Activated naive CD4-positive, alpha-beta T cell treated with anti-CD3 and anti-CD28 coated beads, Interleukin-2, amount 10 ng/mL, durations not matched to agents 7 days and 5 days (primary cell): ENCODE measurements at regions not wholly inside any gene's neighbourhood (a gene's known extent, or its start where the extent isn't known, plus 50 kb on each side); places are given as distances from the start of the nearest gene placed in this dataset.

Experiments
- CTCF ChIA-PET: fragments of 350-600 bp; sonication (Branson Sonifier 250); formaldehyde crosslinking; loops from one replicate; lab custom pipeline; 2021; ENCODE audit warnings: antibody characterized with exemption; lab: Charles Lee
- DNase-seq: peaks from one replicate; pipeline ENCODE4 v3.0.0-alpha.2; 2020
- H3K27ac Mint-ChIP-seq: one replicate; pipeline ENCODE4 v1.8.0; 2021; ENCODE audit warnings: mild to moderate bottlenecking, moderate library complexity, mixed read lengths
- H3K27me3 Mint-ChIP-seq: one replicate; pipeline ENCODE4 v1.8.0; 2021; ENCODE audit warnings: mild to moderate bottlenecking, mixed read lengths
- H3K36me3 Mint-ChIP-seq: one replicate; pipeline ENCODE4 v1.8.0; 2021; ENCODE audit warnings: mixed read lengths
- H3K4me1 Mint-ChIP-seq: one replicate; pipeline ENCODE4 v1.8.0; 2021; ENCODE audit warnings: mixed read lengths
- H3K4me3 Mint-ChIP-seq: one replicate; pipeline ENCODE4 v1.8.0; 2021; ENCODE audit warnings: mild to moderate bottlenecking, moderate library complexity, mixed read lengths
- H3K9me3 Mint-ChIP-seq: one replicate; pipeline ENCODE4 v1.8.0; 2021; ENCODE audit warnings: mixed read lengths

- DNase-seq: no peak
- Mint-ChIP-seq H3K9me3 (no peaks in the 10 kb centered on the region), H3K4me1 (no peaks in the 10 kb centered on the region), H3K4me3 (no peak overlapping the region), H3K27ac (no peak overlapping the region), H3K27me3 (no peaks in the 10 kb centered on the region), H3K36me3 (no peaks in the 10 kb centered on the region)
- CTCF ChIA-PET: no interaction called here
Measured at GRCh38 chr2:165033402-165033801, 78.1 kb upstream of the SLC38A11 start.

GRCh38 chr2:165032559-165032958 lies 77.2 kb upstream of the SLC38A11 start:
- DNase-seq: no peak
- no peaks in the 10 kb centered on the region for H3K4me1 Mint-ChIP-seq
- no peak overlapping the region for H3K27ac Mint-ChIP-seq
- CTCF ChIA-PET: no interaction called here
- no peaks in the 10 kb centered on the region for H3K9me3 Mint-ChIP-seq
- H3K4me3 Mint-ChIP-seq: no peak overlapping the region
- no peaks in the 10 kb centered on the region for H3K36me3 Mint-ChIP-seq
- no peaks in the 10 kb centered on the region for H3K27me3 Mint-ChIP-seq

- Mint-ChIP-seq H3K27ac (no peak overlapping the region), H3K36me3 (no peaks in the 10 kb centered on the region)
- no peak for DNase-seq
Measured at GRCh38 chr2:165024199-165024598, 68.9 kb upstream of the SLC38A11 start.

GRCh38 chr2:165022781-165023180 lies 67.5 kb upstream of the SLC38A11 start:
- Mint-ChIP-seq H3K36me3 (no peaks in the 10 kb centered on the region), H3K27me3 (no peaks in the 10 kb centered on the region), H3K4me1 (no peaks in the 10 kb centered on the region), H3K4me3 (no peak overlapping the region), H3K9me3 (no peaks in the 10 kb centered on the region), H3K27ac (no peak overlapping the region)
- no peak for DNase-seq
- CTCF ChIA-PET: no interaction called here

More at GRCh38 chr2:165024199-165024598, 68.9 kb upstream of the SLC38A11 start:
- H3K27me3 Mint-ChIP-seq: no peaks in the 10 kb centered on the region
- CTCF ChIA-PET: no interaction called here
- H3K9me3 Mint-ChIP-seq: no peaks in the 10 kb centered on the region
- no peaks in the 10 kb centered on the region for H3K4me1 Mint-ChIP-seq
- no peak overlapping the region for H3K4me3 Mint-ChIP-seq

GRCh38 chr2:165017966-165018596 lies 62.8 kb upstream of the SLC38A11 start:
- Mint-ChIP-seq H3K4me1 (no peaks in the 10 kb centered on the region), H3K36me3 (no peaks in the 10 kb centered on the region), H3K27ac (no peak overlapping the region), H3K27me3 (no peaks in the 10 kb centered on the region), H3K9me3 (no peaks in the 10 kb centered on the region), H3K4me3 (no peak overlapping the region)
- no peak for DNase-seq
- CTCF ChIA-PET: interaction anchor here (0.7 to 1.2 kb wide), 3 partner anchors 9 to 186 kb away, joined by 3 to 9 read pairs (median 4); partner anchors contain the start of gene SCN3A

- H3K27me3 Mint-ChIP-seq: no peaks in the 10 kb centered on the region
- no peak overlapping the region for H3K27ac Mint-ChIP-seq
- H3K4me3 Mint-ChIP-seq: no peak overlapping the region
- H3K4me1 Mint-ChIP-seq: no peaks in the 10 kb centered on the region
- DNase-seq: no peak
- no peaks in the 10 kb centered on the region for H3K9me3 Mint-ChIP-seq
- CTCF ChIA-PET: interaction anchor here (0.8 to 1.9 kb wide), 9 partner anchors 10 to 1106 kb away, joined by 3 to 10 read pairs (median 4); partner anchors contain the start of gene SCN3A
- H3K36me3 Mint-ChIP-seq: no peaks in the 10 kb centered on the region
Measured at GRCh38 chr2:165016772-165017411, 61.6 kb upstream of the SLC38A11 start.

GRCh38 chr2:165015052-165015642 lies 59.8 kb upstream of the SLC38A11 start:
- no peaks in the 10 kb centered on the region for H3K4me1 Mint-ChIP-seq
- no peaks in the 10 kb centered on the region for H3K36me3 Mint-ChIP-seq
- H3K4me3 Mint-ChIP-seq: no peak overlapping the region
- no peaks in the 10 kb centered on the region for H3K27me3 Mint-ChIP-seq
- peak; percentile 66 for DNase-seq
- CTCF ChIA-PET: interaction anchor here (0.8 to 1.8 kb wide), 9 partner anchors 12 to 859 kb away, joined by 3 to 7 read pairs (median 4); no protein-coding TSS in a partner anchor
- H3K27ac Mint-ChIP-seq: no peak overlapping the region
- H3K9me3 Mint-ChIP-seq: no peaks in the 10 kb centered on the region

GRCh38 chr2:165013944-165014619 lies 58.8 kb upstream of the SLC38A11 start:
- no peak overlapping the region for H3K4me3 Mint-ChIP-seq
- no peaks in the 10 kb centered on the region for H3K36me3 Mint-ChIP-seq
- H3K27ac Mint-ChIP-seq: no peak overlapping the region

GRCh38 chr2:165011199-165011598 lies 55.9 kb upstream of the SLC38A11 start:
- H3K36me3 Mint-ChIP-seq: no peaks in the 10 kb centered on the region
- CTCF ChIA-PET: no interaction called here
- H3K27me3 Mint-ChIP-seq: peaks cover 2% of the 10 kb centered on the region
- no peak overlapping the region for H3K4me3 Mint-ChIP-seq
- no peaks in the 10 kb centered on the region for H3K9me3 Mint-ChIP-seq
- H3K4me1 Mint-ChIP-seq: no peaks in the 10 kb centered on the region
- no peak overlapping the region for H3K27ac Mint-ChIP-seq
- DNase-seq: no peak

More at GRCh38 chr2:165013944-165014619, 58.8 kb upstream of the SLC38A11 start:
- no peaks in the 10 kb centered on the region for H3K27me3 Mint-ChIP-seq
- H3K9me3 Mint-ChIP-seq: no peaks in the 10 kb centered on the region
- H3K4me1 Mint-ChIP-seq: no peaks in the 10 kb centered on the region
- DNase-seq: no peak
- CTCF ChIA-PET: interaction anchor here (0.8 to 1.8 kb wide), 9 partner anchors 11 to 860 kb away, joined by 3 to 7 read pairs (median 4); no protein-coding TSS in a partner anchor

- H3K9me3 Mint-ChIP-seq: no peaks in the 10 kb centered on the region
- no peak overlapping the region for H3K27ac Mint-ChIP-seq
Measured at GRCh38 chr2:165010556-165010955, 55.2 kb upstream of the SLC38A11 start.

GRCh38 chr2:165009466-165009865 lies 54.1 kb upstream of the SLC38A11 start:
- H3K9me3 Mint-ChIP-seq: no peaks in the 10 kb centered on the region
- DNase-seq: no peak
- H3K27me3 Mint-ChIP-seq: peaks cover 5% of the 10 kb centered on the region
- no peak overlapping the region for H3K4me3 Mint-ChIP-seq
- CTCF ChIA-PET: interaction anchor here (0.9 kb wide), 1 partner anchor 16 kb away, joined by 3 read pairs; no protein-coding TSS in a partner anchor
- no peak overlapping the region for H3K27ac Mint-ChIP-seq
- no peaks in the 10 kb centered on the region for H3K4me1 Mint-ChIP-seq
- H3K36me3 Mint-ChIP-seq: no peaks in the 10 kb centered on the region

More at GRCh38 chr2:165010556-165010955, 55.2 kb upstream of the SLC38A11 start:
- Mint-ChIP-seq H3K4me1 (no peaks in the 10 kb centered on the region), H3K36me3 (no peaks in the 10 kb centered on the region), H3K27me3 (peaks cover 5% of the 10 kb centered on the region), H3K4me3 (no peak overlapping the region)
- no peak for DNase-seq
- CTCF ChIA-PET: no interaction called here

- CTCF ChIA-PET: interaction anchor here (0.9 kb wide), 1 partner anchor 15 kb away, joined by 3 read pairs; no protein-coding TSS in a partner anchor
- Mint-ChIP-seq H3K27ac (no peak overlapping the region), H3K27me3 (peaks cover 5% of the 10 kb centered on the region), H3K36me3 (no peaks in the 10 kb centered on the region), H3K4me1 (no peaks in the 10 kb centered on the region), H3K9me3 (no peaks in the 10 kb centered on the region), H3K4me3 (no peak overlapping the region)
- DNase-seq: no peak
Measured at GRCh38 chr2:165008730-165009315, 53.5 kb upstream of the SLC38A11 start.

- Mint-ChIP-seq H3K9me3 (no peaks in the 10 kb centered on the region), H3K36me3 (no peaks in the 10 kb centered on the region), H3K4me1 (no peaks in the 10 kb centered on the region), H3K27ac (no peak overlapping the region), H3K4me3 (no peak overlapping the region), H3K27me3 (peaks cover 5% of the 10 kb centered on the region)
- DNase-seq: no peak
- CTCF ChIA-PET: interaction anchor here (0.9 to 1.3 kb wide), 2 partner anchors 9 to 197 kb away, joined by 3 to 7 read pairs; partner anchors contain the start of gene SCN3A
Measured at GRCh38 chr2:165007161-165007744, 51.9 kb upstream of the SLC38A11 start.
